GM23338 (cell line): ENCODE measurements at regions not wholly inside any gene's neighbourhood (a gene's known extent, or its start where the extent isn't known, plus 50 kb on each side); places are given as distances from the start of the nearest gene placed in this dataset.
A peak's percentile ranks its signal among the peaks of the same experiment; 100 is the strongest.

Experiments used
- ATAC-seq: fragments of 200-7000 bp; cut with Tn5 transposase; 3 replicates; pipeline ENCODE4 v1.9.1; 2020
- DNase-seq: peaks from one replicate; pipeline ENCODE4 v3.0.0-alpha.2; 2015; ENCODE audit warnings: low spot score
- H2AFZ ChIP-seq: fragments of 200-600 bp; sonication (generic); 2 replicates; pipeline ENCODE4 v1.8.0; 2016; ENCODE audit warnings: antibody characterized with exemption, mild to moderate bottlenecking, moderate library complexity
- H3F3A ChIP-seq: fragments of 200-600 bp; sonication (generic); replicated peaks from 2 replicates; pipeline ENCODE4 v1.8.0; 2017; ENCODE audit warnings: antibody characterized with exemption, mixed run types, low read depth
- H3K27ac ChIP-seq: fragments of 200-600 bp; sonication (generic); 2 replicates; pipeline ENCODE4 v1.6.1; 2016; ENCODE audit warnings: low read depth
- H3K27me3 ChIP-seq: fragments of 200-600 bp; sonication (generic); 2 replicates; pipeline ENCODE4 v1.8.0; 2016; ENCODE audit warnings: mild to moderate bottlenecking, mixed run types, moderate library complexity; ENCODE audit not compliant: insufficient read depth
- H3K36me3 ChIP-seq: fragments of 200-600 bp; sonication (generic); 2 replicates; pipeline ENCODE4 v1.8.0; 2016; ENCODE audit warnings: mild to moderate bottlenecking; ENCODE audit not compliant: insufficient read depth
- H3K4me1 ChIP-seq: fragments of 200-600 bp; sonication (generic); 2 replicates; pipeline ENCODE4 v1.8.0; 2016; ENCODE audit warnings: mild to moderate bottlenecking, moderate library complexity; ENCODE audit not compliant: insufficient read depth
- H3K4me2 ChIP-seq: fragments of 200-600 bp; sonication (generic); 2 replicates; pipeline ENCODE4 v1.7.1; 2017; ENCODE audit warnings: mixed run types
- H3K4me3 ChIP-seq: fragments of 200-600 bp; sonication (generic); 2 replicates; pipeline ENCODE4 v1.6.1; 2016; ENCODE audit warnings: mixed run types
- H3K79me2 ChIP-seq: fragments of 200-600 bp; sonication (generic); replicated peaks from 2 replicates; pipeline ENCODE4 v1.8.0; 2017; ENCODE audit warnings: mild to moderate bottlenecking; ENCODE audit not compliant: insufficient read depth
- H3K9me2 ChIP-seq: fragments of 200-600 bp; sonication (generic); 2 replicates; pipeline ENCODE4 v1.8.0; 2017; ENCODE audit not compliant: insufficient read depth
- H4K20me1 ChIP-seq: fragments of 200-600 bp; sonication (generic); replicated peaks from 2 replicates; pipeline ENCODE4 v1.8.0; 2017; ENCODE audit warnings: mild to moderate bottlenecking; ENCODE audit not compliant: insufficient read depth
- H3K27ac Mint-ChIP-seq: 2 replicates; pipeline ENCODE4 v1.8.0; 2020; ENCODE audit warnings: inconsistent platforms, mild to moderate bottlenecking, moderate library complexity, mixed read lengths
- H3K27me3 Mint-ChIP-seq: 3 replicates; pipeline ENCODE4 v1.8.0; 2022; ENCODE audit warnings: low read depth, mild to moderate bottlenecking, moderate library complexity, mixed read lengths, inconsistent platforms; ENCODE audit not compliant: insufficient read depth, poor library complexity
- H3K36me3 Mint-ChIP-seq: 3 replicates; pipeline ENCODE4 v1.8.0; 2021; ENCODE audit warnings: low read depth, mild to moderate bottlenecking, inconsistent platforms, moderate library complexity, mixed read lengths
- H3K4me1 Mint-ChIP-seq: 3 replicates; pipeline ENCODE4 v1.8.0; 2020; ENCODE audit warnings: mild to moderate bottlenecking, inconsistent platforms, mixed read lengths
- H3K4me3 Mint-ChIP-seq: 3 replicates; pipeline ENCODE4 v1.8.0; 2021; ENCODE audit warnings: moderate library complexity, mild to moderate bottlenecking, inconsistent platforms, mixed read lengths
- H3K9me3 Mint-ChIP-seq: 3 replicates; pipeline ENCODE4 v1.8.0; 2020; ENCODE audit warnings: moderate library complexity, mild to moderate bottlenecking, inconsistent platforms, mixed read lengths
- CREB1 ChIP-seq: fragments of 250-450 bp; sonication (Bioruptor Pico); IDR thresholded peaks from 2 replicates; pipeline ENCODE4 v1.5.0; 2020; ENCODE audit warnings: low read depth, mild to moderate bottlenecking, moderate library complexity
- ETS1 ChIP-seq: IDR thresholded peaks from 2 replicates; pipeline ENCODE4 v1.6.1; 2016; ENCODE audit warnings: antibody characterized with exemption
- EZH2phosphoT487 ChIP-seq: fragments of 200-600 bp; sonication (generic); IDR thresholded peaks from one replicate; pipeline ENCODE4 v1.8.1; 2018; ENCODE audit warnings: antibody characterized with exemption; ENCODE audit not compliant: unreplicated experiment
- JUNB ChIP-seq: IDR thresholded peaks from one replicate; pipeline ENCODE4 v1.6.1; 2016; ENCODE audit warnings: antibody characterized with exemption; ENCODE audit not compliant: unreplicated experiment
- NANOG ChIP-seq: IDR thresholded peaks from 2 replicates; pipeline ENCODE4 v1.6.1; 2016; ENCODE audit warnings: antibody characterized with exemption, borderline replicate concordance
- REST ChIP-seq: IDR thresholded peaks from one replicate; pipeline ENCODE4 v1.6.1; 2018; ENCODE audit warnings: antibody characterized with exemption; ENCODE audit not compliant: unreplicated experiment
- STAT1 ChIP-seq: IDR thresholded peaks from one replicate; pipeline ENCODE4 v1.6.1; 2016; ENCODE audit warnings: antibody characterized with exemption; ENCODE audit not compliant: unreplicated experiment
- ZNF114 ChIP-seq: fragments of 250-450 bp; sonication (Bioruptor Pico); IDR thresholded peaks from 2 replicates; pipeline ENCODE4 v1.5.0; 2020; ENCODE audit warnings: mild to moderate bottlenecking, moderate library complexity
- TF ChIP-seq, protein P1 (sequence below): fragments of 250-450 bp; sonication (Bioruptor Pico); IDR thresholded peaks from 2 replicates; pipeline ENCODE4 v1.5.0; 2020; ENCODE audit warnings: mild to moderate bottlenecking, moderate library complexity

GRCh38 chr13:34847766-34848165, 94.3 kb upstream of the NBEA start:
- no peaks in the 10 kb centered on the region for H3K79me2 ChIP-seq
- DNase-seq = peak; percentile 35
- Mint-ChIP-seq H3K27me3 (no peaks in the 10 kb centered on the region), H3K4me3 (no peak overlapping the region), H3K36me3 (no peaks in the 10 kb centered on the region), H3K27ac (no peak overlapping the region; the same call in 1 of the 2 replicates), H3K9me3 (no peaks in the 10 kb centered on the region), H3K4me1 (peaks cover 12% of the 10 kb centered on the region)
- ATAC-seq = peak; percentile 63
- 0 out of 2 replicates have a peak, but pooled peaks cover 4% of the 10 kb centered on the region for H3K9me2 ChIP-seq
- H3K36me3 ChIP-seq = no peaks in the 10 kb centered on the region
- H3K4me2 ChIP-seq = no peak overlapping the region
- no peak overlapping the region for H3K4me3 ChIP-seq
- H2AFZ ChIP-seq = peak overlapping the region; percentile 52; the same call in 1 of the 2 replicates
- H3K27ac ChIP-seq = no peak overlapping the region
- no peak for TF ChIP-seq ZNF114 (CRISPR knock-in tag)
- TF ChIP-seq JUNB = no peak
- no peak for TF ChIP-seq NANOG
- TF ChIP-seq STAT1 = no peak
- no peak for TF ChIP-seq CREB1 (CRISPR knock-in tag)
- no peak for TF ChIP-seq EZH2phosphoT487
- TF ChIP-seq REST = no peak
- H3K4me1 ChIP-seq = 0 out of 2 replicates have a peak, but pooled peaks cover 6% of the 10 kb centered on the region
- no peaks in the 10 kb centered on the region for H3K27me3 ChIP-seq
- H4K20me1 ChIP-seq = no peaks in the 10 kb centered on the region
- no peaks in the 10 kb centered on the region for H3F3A ChIP-seq

DNA sequence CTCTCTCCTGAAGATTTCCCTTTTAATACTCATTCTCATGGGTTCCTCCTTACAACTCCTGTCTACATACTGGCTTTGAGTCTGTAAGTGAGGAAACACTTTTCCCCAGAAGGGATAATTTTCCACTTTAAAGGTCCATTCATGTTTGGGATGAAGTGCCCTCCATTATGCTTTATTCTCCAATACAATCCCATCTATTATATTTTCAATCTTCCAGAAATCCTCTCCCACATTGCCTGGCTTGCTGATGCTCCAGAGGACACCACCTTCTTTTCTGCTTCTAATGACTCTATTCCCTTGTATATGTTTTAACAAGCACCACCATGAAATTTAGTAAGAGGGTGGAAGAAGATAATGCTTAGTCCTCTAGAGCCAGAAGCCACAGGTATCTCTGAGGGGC, 92.7 kb upstream of the NBEA start:
- no peaks in the 10 kb centered on the region for H3K27me3 ChIP-seq
- H3K27me3 Mint-ChIP-seq = no peaks in the 10 kb centered on the region
- H3K36me3 ChIP-seq = no peaks in the 10 kb centered on the region
- TF ChIP-seq STAT1 = no peak
- no peak for TF ChIP-seq JUNB
- TF ChIP-seq, protein P1, sequence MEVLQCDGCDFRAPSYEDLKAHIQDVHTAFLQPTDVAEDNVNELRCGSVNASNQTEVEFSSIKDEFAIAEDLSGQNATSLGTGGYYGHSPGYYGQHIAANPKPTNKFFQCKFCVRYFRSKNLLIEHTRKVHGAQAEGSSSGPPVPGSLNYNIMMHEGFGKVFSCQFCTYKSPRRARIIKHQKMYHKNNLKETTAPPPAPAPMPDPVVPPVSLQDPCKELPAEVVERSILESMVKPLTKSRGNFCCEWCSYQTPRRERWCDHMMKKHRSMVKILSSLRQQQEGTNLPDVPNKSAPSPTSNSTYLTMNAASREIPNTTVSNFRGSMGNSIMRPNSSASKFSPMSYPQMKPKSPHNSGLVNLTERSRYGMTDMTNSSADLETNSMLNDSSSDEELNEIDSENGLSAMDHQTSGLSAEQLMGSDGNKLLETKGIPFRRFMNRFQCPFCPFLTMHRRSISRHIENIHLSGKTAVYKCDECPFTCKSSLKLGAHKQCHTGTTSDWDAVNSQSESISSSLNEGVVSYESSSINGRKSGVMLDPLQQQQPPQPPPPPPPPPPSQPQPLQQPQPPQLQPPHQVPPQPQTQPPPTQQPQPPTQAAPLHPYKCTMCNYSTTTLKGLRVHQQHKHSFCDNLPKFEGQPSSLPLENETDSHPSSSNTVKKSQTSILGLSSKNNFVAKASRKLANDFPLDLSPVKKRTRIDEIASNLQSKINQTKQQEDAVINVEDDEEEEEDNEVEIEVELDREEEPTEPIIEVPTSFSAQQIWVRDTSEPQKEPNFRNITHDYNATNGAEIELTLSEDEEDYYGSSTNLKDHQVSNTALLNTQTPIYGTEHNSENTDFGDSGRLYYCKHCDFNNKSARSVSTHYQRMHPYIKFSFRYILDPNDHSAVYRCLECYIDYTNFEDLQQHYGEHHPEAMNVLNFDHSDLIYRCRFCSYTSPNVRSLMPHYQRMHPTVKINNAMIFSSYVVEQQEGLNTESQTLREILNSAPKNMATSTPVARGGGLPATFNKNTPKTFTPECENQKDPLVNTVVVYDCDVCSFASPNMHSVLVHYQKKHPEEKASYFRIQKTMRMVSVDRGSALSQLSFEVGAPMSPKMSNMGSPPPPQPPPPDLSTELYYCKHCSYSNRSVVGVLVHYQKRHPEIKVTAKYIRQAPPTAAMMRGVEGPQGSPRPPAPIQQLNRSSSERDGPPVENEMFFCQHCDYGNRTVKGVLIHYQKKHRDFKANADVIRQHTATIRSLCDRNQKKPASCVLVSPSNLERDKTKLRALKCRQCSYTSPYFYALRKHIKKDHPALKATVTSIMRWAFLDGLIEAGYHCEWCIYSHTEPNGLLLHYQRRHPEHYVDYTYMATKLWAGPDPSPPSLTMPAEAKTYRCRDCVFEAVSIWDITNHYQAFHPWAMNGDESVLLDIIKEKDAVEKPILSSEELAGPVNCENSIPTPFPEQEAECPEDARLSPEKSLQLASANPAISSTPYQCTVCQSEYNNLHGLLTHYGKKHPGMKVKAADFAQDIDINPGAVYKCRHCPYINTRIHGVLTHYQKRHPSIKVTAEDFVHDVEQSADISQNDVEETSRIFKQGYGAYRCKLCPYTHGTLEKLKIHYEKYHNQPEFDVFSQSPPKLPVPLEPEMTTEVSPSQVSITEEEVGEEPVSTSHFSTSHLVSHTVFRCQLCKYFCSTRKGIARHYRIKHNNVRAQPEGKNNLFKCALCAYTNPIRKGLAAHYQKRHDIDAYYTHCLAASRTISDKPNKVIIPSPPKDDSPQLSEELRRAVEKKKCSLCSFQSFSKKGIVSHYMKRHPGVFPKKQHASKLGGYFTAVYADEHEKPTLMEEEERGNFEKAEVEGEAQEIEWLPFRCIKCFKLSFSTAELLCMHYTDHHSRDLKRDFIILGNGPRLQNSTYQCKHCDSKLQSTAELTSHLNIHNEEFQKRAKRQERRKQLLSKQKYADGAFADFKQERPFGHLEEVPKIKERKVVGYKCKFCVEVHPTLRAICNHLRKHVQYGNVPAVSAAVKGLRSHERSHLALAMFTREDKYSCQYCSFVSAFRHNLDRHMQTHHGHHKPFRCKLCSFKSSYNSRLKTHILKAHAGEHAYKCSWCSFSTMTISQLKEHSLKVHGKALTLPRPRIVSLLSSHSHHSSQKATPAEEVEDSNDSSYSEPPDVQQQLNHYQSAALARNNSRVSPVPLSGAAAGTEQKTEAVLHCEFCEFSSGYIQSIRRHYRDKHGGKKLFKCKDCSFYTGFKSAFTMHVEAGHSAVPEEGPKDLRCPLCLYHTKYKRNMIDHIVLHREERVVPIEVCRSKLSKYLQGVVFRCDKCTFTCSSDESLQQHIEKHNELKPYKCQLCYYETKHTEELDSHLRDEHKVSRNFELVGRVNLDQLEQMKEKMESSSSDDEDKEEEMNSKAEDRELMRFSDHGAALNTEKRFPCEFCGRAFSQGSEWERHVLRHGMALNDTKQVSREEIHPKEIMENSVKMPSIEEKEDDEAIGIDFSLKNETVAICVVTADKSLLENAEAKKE = no peak
- TF ChIP-seq EZH2phosphoT487 = no peak
- TF ChIP-seq ETS1 = no peak
- TF ChIP-seq ZNF114 (CRISPR knock-in tag) = no peak

More for the DNA sequence above, 92.7 kb upstream of the NBEA start:
- Histone ChIP-seq H3K27ac (no peak overlapping the region), H2AFZ (no peak overlapping the region), H4K20me1 (no peaks in the 10 kb centered on the region), H3K4me2 (no peak overlapping the region), H3F3A (no peaks in the 10 kb centered on the region), H3K9me2 (peaks cover 7% of the 10 kb centered on the region; the same call in 1 of the 2 replicates), H3K4me3 (no peak overlapping the region), H3K4me1 (0 out of 2 replicates have a peak, but pooled peaks cover 6% of the 10 kb centered on the region), H3K79me2 (no peaks in the 10 kb centered on the region)
- Mint-ChIP-seq H3K36me3 (no peaks in the 10 kb centered on the region), H3K9me3 (no peaks in the 10 kb centered on the region), H3K27ac (no peak overlapping the region), H3K4me3 (no peak overlapping the region), H3K4me1 (peaks cover 12% of the 10 kb centered on the region)
- DNase-seq = no peak
- no peak for ATAC-seq
